ENCODE measurements at regions not wholly inside any gene's neighbourhood (a gene's known extent, or its start where the extent isn't known, plus 50 kb on each side); places are given as distances from the start of the nearest gene placed in this dataset.

GRCh38 chrX:47722260-47722659 lies 63.3 kb upstream of the UXT start:
- TF ChIP-seq CTCF (IDR thresholded peaks at IDR 0.05; ENCODE audit: low read depth, low read length, missing input control) (no peak), RAD21 (IDR thresholded peaks at IDR 0.05) (no peak), JUND (IDR thresholded peaks at IDR 0.05) (no peak), ATF3 (IDR thresholded peaks at IDR 0.05) (no peak), YY1 (IDR thresholded peaks at IDR 0.05) (no peak), MAX (IDR thresholded peaks at IDR 0.05) (no peak), TAF1 (conservative IDR thresholded peaks at IDR 0.05) (no peak), EGR1 (IDR thresholded peaks at IDR 0.05; ENCODE audit: low read depth in 2 of 2) (no peak), REST (IDR thresholded peaks at IDR 0.05) (no peak), NR2F2 (IDR thresholded peaks at IDR 0.05) (no peak), GABPA (IDR thresholded peaks at IDR 0.05 in 1 of 2, conservative IDR thresholded peaks at IDR 0.05 in 1 of 2) (no peak), RXRA (IDR thresholded peaks at IDR 0.05) (no peak)
- TF ChIP-seq, protein P1, sequence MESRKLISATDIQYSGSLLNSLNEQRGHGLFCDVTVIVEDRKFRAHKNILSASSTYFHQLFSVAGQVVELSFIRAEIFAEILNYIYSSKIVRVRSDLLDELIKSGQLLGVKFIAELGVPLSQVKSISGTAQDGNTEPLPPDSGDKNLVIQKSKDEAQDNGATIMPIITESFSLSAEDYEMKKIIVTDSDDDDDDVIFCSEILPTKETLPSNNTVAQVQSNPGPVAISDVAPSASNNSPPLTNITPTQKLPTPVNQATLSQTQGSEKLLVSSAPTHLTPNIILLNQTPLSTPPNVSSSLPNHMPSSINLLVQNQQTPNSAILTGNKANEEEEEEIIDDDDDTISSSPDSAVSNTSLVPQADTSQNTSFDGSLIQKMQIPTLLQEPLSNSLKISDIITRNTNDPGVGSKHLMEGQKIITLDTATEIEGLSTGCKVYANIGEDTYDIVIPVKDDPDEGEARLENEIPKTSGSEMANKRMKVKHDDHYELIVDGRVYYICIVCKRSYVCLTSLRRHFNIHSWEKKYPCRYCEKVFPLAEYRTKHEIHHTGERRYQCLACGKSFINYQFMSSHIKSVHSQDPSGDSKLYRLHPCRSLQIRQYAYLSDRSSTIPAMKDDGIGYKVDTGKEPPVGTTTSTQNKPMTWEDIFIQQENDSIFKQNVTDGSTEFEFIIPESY (IDR thresholded peaks at IDR 0.05) = no peak
